CD4-positive, alpha-beta T cell treated with Interleukin-15 for 4 hours (primary cell): ENCODE measurements at regions not wholly inside any gene's neighbourhood (a gene's known extent, or its start where the extent isn't known, plus 50 kb on each side); places are given as distances from the start of the nearest gene placed in this dataset.
"Not testable (repeated sequence)": the region's sequence is repeated elsewhere in the genome, so short reads cannot be mapped to it uniquely, and the experiment has no call there.

Source experiments
- DNase-seq: peaks from one replicate; pipeline ENCODE4 v3.0.0-alpha.2; 2020; ENCODE audit warnings: low spot score

DNA sequence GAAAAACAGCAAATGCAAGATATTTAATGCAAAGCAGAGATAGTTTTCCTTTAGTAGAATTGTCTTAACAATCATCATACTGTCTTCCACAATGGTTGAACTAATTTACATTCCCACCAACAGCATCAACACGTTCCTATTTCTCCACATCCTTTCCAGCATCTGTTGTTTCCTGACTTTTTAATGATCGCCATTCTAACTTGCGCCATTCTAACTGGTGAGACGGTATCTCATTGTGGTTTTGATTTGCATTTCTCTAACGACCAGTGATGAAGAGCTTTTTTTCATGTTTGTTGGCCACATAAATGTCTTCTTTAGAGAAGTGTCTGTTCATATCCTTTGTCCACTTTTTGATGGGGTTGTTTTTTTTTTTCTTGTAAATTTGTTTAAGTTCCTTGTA is 388.3 kb downstream of the IRS2 start:
- DNase-seq = not testable (repeated sequence)

- no peak for DNase-seq
Measured at GRCh38 chr13:109397285-109397684, 389.1 kb downstream of the IRS2 start.

DNA sequence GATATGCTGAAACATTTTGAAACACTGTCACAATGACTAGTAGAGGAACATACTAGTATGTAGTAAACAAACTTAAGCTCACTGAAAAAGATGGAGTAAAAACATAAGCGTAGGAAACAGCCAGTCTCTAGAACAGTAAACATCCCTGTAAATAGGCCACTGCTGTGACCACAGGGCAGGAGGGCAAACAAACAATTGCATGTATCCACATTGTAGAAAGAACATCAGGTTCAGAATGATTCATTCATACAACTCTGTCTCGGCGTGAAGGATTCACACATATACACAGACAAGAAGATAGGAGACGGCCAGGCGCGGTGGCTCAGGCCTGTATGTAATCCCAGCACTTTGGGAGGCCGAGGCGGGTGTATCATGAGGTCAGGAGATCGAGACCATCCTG is 390.1 kb downstream of the IRS2 start:
- no peak for DNase-seq

- DNase-seq = no peak
Measured at GRCh38 chr13:109395014-109395413, 391.4 kb downstream of the IRS2 start.

DNA sequence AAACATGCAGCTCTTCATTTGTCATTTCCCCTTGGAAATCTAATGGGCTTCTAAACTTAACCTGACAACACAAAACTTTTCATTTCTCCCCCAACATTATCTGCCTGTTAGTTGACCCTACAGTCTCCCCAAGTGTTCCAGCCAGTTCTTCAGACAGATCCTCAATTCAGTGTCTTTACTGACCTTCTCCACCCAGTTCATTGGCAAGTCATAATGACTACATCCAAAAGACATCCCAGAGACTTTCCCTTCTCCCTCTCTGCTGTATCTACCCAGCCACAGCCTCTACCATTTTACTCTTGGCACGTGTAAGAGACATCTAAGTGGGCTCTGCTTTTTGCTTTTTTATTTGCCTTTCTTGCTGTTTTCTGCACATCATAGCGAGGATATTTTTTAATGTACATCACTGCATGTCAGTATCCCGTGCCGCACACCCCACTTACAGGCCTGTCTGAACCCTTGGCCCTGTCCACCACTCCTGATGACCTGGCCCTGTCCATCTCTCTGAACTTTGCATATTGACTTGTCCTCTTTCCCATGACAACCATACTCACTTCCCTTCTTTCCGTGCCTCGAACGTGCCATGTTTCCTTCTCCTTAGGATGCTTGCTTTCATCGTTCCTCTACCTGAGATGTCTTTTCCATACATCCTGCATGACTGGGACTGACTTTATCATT is 391.9 kb downstream of the IRS2 start:
- DNase-seq = no peak

GRCh38 chr13:109393045-109393444 is 393.3 kb downstream of the IRS2 start:
- no peak for DNase-seq

- no peak for DNase-seq
Measured at GRCh38 chr13:109390391-109390790, 396.0 kb downstream of the IRS2 start.

- no peak for DNase-seq
Measured at GRCh38 chr13:109389892-109390345, 396.5 kb downstream of the IRS2 start.

DNA sequence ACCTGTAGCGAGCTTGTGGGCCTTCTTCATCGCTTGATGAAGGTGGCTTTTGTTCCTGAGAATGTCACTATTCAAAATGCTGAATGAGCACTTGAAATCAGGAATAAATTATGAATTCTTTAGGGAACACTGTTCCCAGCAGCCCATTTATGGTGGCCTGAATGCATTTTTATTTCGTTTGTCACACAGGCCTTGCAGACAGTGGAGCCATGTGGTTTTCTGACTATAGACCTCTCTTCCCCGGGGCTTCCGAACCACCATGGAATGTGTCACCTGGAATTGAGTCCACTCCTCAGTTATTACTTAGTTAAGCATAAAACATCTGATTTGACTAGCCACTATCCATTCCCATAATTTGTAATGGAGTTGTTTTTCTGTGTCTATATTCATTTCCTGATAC is 396.9 kb downstream of the IRS2 start:
- no peak for DNase-seq

- no peak for DNase-seq
Measured at GRCh38 chr13:109387471-109387870, 398.9 kb downstream of the IRS2 start.

- DNase-seq = no peak
Measured at GRCh38 chr13:109385242-109385560, 401.2 kb downstream of the IRS2 start.

DNA sequence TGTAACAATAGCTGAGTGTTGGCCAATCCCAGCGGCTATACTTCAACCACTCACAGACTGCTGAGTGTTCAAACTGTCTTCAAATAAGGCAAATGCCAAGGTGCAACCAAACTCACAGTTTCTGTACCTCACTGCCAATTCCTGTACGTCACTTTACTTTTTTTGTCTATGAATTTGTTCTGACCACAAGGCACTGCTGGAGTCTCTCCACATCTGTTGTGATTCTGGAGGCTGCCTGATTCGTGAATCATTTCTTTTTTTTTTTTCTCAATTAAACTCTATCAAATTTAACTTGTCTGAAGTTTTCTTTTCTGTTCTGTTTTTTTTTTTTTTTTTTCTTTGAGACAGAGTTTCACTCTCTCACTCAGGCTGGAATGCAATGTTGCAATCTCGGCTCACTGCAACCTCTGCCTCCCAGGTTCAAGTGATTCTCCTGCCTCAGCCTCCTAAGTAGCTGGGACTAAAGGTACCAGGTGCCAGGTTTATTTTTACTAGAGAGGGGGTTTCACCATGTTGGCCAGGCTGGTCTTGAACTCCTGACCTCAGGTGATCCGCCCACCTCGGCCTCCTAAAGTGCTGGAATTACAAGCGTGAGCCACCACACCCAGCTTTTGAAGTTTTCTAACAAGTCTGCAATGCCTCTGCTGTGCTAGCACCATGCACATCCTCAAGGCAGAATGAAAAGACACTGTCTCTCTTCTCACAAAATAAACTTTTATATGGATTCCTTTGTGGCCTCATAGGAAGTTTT is 401.7 kb downstream of the IRS2 start:
- DNase-seq = no peak

- no peak for DNase-seq
Measured at GRCh38 chr13:109383683-109384082, 402.7 kb downstream of the IRS2 start.

- no peak for DNase-seq
Measured at GRCh38 chr13:109381546-109382180, 404.7 kb downstream of the IRS2 start.

DNA sequence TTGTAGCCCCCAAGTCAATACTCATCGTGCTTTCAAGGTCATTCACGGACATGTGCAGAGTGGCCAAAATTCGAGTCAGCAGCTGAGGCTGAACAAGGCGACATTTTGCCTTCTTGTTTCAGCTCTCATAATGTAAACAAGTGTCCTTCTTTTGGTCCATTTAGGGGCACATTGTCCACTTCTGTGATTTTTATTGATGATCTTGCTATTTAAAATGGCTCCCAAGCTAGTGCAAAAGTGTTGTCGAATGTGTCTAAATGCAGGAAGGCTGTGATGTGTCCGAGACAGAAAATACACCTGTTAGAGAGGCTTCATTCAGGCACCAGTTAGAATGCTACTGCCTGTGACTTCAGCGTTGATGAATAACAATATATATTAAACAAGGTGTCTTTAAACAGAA is 405.9 kb downstream of the IRS2 start:
- DNase-seq = no peak

DNA sequence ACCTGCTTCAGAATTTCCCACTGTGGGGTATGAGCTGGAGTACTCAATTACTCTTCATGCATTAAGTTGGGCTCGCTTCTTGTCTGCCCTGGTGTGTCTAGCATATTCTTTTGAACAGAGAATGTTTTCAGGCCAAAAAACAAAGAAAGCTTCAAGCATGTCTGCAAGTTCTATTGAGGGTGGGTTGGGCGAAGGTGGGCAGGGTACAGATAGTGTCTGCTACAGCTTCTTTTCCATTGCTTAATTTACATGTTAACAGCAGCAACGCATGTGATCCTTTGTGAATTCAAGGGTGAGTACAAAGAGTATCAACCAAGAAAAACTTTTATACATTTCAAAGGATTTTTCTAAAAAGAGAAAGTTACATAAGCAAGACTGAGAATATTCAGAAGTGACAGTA is 406.5 kb downstream of the IRS2 start:
- DNase-seq = no peak

- DNase-seq = no peak
Measured at GRCh38 chr13:109376936-109377335, 409.4 kb downstream of the IRS2 start.

- DNase-seq = no peak
Measured at GRCh38 chr13:109374609-109375200, 411.7 kb downstream of the IRS2 start.

GRCh38 chr13:109372666-109373065 is 413.7 kb downstream of the IRS2 start:
- DNase-seq = no peak

- DNase-seq = no peak
Measured at GRCh38 chr13:109371066-109371465, 415.3 kb downstream of the IRS2 start.

DNA sequence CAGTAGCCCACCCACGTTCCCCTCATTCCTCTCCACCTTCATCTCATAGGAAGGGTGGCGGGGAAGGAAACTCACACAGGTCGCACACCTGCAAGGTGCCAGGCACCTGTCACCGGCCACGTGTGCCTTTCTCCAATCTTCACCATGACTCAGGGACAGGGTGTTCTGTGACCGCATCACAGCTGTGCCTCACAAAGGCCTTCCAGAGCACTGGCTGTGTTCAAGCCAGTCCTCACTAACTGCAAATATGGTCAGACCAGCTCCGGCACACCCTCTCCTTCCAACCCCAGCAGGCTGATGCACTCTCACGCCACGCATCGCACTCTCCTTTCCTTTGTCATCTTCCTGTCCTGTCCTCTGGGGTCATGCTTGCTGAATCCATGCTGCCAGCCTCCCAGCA is 415.9 kb downstream of the IRS2 start:
- no peak for DNase-seq

GRCh38 chr13:109369353-109370052 is 416.9 kb downstream of the IRS2 start:
- no peak for DNase-seq
